Tibial nerve (tissue), 4 donors: ENCODE measurements at regions not wholly inside any gene's neighbourhood (a gene's known extent, or its start where the extent isn't known, plus 50 kb on each side); places are given as distances from the start of the nearest gene placed in this dataset.

Experiments used
- DNase-seq, 2 donors: peaks; one replicate each; pipeline ENCODE4 v3.0.0-alpha.2; 2019; ENCODE audit warnings: low spot score in 2 of 2
- H3K27ac ChIP-seq, 4 donors: fragments of 200-600 bp; sonication (generic) in 3 of 4; one replicate each; pipeline ENCODE4 v1.5.1; 2017 to 2019; ENCODE audit warnings: mild to moderate bottlenecking in 1 of 4
- H3K27me3 ChIP-seq, 2 donors: fragments of 200-600 bp; sonication (generic) in 1 of 2; one replicate each; pipeline versions ENCODE4 v1.5.1 to v1.6.0; 2017 to 2019
- H3K36me3 ChIP-seq, 3 donors: fragments of 200-600 bp; sonication (generic); one replicate each; pipeline ENCODE4 v1.5.1; 2018 to 2019
- H3K4me1 ChIP-seq, 4 donors: fragments of 200-600 bp; sonication (generic) in 3 of 4; one replicate each; pipeline ENCODE4 v1.5.1; 2017 to 2019
- H3K4me3 ChIP-seq, 4 donors: fragments of 200-600 bp; sonication (generic) in 3 of 4; one replicate each; pipeline ENCODE4 v1.5.1; 2017 to 2019; ENCODE audit warnings: mild to moderate bottlenecking in 1 of 4, moderate library complexity in 1 of 4
- H3K9me3 ChIP-seq, 4 donors: fragments of 200-600 bp; sonication (generic) in 3 of 4; one replicate each; pipeline ENCODE4 v1.5.1; 2017 to 2019
- EP300 ChIP-seq, 2 donors: sonication (generic); formaldehyde crosslinking; IDR thresholded peaks; one replicate each; pipeline ENCODE4 v1.6.1; 2017; ENCODE audit warnings: antibody characterized with exemption in 2 of 2, mild to moderate bottlenecking in 1 of 2
- POLR2A ChIP-seq, 2 donors: fragments of 450-650 bp; IDR thresholded peaks; one replicate each; pipeline ENCODE4 v1.6.1; 2017; ENCODE audit warnings: antibody characterized with exemption in 2 of 2, mild to moderate bottlenecking in 2 of 2, moderate library complexity in 2 of 2
- WGBS, 2 donors: methylation state at CpG; one replicate each; pipeline ENCODE4 v1.1.5; 2018; 5-methylcytosine and 5-hydroxymethylcytosine counted together
- TF ChIP-seq, protein P1 (sequence below), 5 experiments: fragments of 200-600 bp in 3 of 5; fragments of 450-650 bp in 2 of 5; sonication (generic) in 3 of 5; IDR thresholded peaks; one replicate each; pipeline ENCODE4 v1.5.1; 2016 to 2019; ENCODE audit warnings: antibody characterized with exemption in 5 of 5, mild to moderate bottlenecking in 3 of 5, moderate library complexity in 2 of 5

DNA sequence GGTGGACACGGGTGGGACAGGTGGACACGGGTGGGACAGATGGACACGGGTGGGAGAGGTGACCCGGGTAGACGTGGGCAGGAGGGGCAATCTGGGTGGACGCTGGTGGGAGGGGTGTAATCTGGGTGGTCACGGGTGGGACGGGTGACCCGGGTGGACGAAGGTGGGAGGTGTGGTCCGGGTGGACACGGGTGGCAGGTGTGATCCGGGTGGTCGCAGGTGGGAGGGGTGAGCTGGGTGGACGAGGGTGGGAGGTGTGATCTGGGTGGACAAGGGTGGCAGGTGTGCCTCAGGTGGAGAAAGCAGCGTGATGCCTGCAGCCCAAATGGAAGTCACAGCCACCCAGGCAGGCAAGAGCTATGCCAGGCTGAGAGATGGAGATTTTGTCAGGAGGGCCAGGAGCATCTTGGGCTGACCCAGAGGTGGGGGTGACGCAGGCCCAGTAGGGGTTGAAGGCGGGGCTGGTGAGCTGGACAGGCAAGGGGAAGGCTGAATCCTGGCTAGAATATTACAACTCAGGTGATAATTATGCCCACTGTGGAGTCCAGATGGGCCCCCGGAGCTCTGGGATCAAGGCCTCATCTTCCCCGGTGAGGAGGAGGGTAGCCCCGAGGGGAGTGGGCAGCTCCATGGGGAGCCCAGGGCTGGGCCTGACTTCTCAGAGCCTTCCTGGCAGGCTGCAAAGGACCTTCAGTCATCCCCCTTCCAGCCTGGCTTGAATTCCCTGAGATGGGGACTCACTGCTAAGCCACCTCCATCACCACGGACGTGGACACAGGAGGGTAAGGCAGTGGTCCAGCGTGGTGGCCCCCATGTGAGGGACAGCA, 100.0 kb downstream of the ADRA2C start:
- DNase-seq = no peak
- no peaks in the 10 kb centered on the region for H3K36me3 ChIP-seq
- peaks cover 0 to 3% (median 0%) of the 10 kb centered on the region in 4 donors for H3K4me1 ChIP-seq
- no peak overlapping the region for H3K4me3 ChIP-seq
- TF ChIP-seq, protein P1, sequence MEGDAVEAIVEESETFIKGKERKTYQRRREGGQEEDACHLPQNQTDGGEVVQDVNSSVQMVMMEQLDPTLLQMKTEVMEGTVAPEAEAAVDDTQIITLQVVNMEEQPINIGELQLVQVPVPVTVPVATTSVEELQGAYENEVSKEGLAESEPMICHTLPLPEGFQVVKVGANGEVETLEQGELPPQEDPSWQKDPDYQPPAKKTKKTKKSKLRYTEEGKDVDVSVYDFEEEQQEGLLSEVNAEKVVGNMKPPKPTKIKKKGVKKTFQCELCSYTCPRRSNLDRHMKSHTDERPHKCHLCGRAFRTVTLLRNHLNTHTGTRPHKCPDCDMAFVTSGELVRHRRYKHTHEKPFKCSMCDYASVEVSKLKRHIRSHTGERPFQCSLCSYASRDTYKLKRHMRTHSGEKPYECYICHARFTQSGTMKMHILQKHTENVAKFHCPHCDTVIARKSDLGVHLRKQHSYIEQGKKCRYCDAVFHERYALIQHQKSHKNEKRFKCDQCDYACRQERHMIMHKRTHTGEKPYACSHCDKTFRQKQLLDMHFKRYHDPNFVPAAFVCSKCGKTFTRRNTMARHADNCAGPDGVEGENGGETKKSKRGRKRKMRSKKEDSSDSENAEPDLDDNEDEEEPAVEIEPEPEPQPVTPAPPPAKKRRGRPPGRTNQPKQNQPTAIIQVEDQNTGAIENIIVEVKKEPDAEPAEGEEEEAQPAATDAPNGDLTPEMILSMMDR (IDR thresholded peaks at IDR 0.05) = no peak
- TF ChIP-seq POLR2A (IDR thresholded peaks at IDR 0.05) (no peak), EP300 (IDR thresholded peaks at IDR 0.05) (no peak)
- H3K9me3 ChIP-seq = no peaks in the 10 kb centered on the region
- no peak overlapping the region for H3K27ac ChIP-seq
- H3K27me3 ChIP-seq = peaks cover 0 to 59% of the 10 kb centered on the region in 2 donors
- WGBS, 2 donors = 85 to 91% methylated on average over 23 to 24 of the region's 24 CpGs

DNA sequence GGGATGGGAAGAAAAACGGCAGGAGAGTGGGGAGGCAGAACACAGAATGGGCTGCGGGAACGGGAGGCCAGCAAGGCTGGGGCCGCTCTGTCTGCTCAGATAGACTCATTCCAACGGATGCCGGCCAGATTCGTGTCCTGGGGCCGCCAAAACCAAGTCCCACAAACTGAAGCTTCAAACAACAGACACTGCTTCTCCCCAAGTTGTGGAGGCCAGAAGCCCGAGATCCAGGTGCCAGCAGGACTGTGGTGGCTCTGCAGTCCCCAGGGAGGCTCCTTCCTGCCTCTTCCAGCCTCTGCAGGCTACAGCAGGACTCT, 100.6 kb downstream of the ADRA2C start:
- no peak for DNase-seq

DNA sequence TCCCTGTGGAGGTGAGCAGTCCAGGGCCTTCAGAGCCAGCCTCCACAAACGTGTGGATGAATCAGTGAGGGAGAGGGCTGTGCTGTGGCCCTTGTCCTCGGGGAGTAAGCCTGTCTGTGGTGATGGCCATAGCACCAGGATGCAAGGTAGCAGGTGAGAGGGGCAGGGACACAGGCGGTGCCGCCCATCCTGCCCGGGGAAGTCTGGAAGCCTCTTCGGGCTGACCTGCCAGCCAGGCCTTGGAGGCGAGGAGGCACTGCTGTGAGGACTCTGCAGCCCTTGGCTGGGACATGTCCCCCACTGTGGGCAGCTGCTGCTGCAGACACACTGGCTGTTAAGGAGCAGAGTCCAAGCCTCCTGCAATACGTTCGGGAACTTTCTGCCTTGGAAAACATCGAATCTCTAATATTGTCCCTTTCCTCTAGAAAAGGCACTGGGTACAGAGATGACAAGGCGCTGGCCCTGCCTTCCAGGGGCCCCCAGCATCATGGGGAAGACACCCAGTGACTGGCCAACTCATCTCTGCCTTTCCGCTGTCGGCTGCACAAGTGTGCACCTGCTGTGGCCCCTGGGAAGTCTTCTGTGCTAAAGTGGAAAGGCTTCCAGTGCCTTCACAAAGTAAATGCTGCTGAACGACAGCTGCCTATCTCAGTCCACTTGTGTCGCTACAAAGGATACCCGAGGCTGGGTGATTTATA, 101.4 kb downstream of the ADRA2C start:
- Histone ChIP-seq H3K9me3 (no peaks in the 10 kb centered on the region), H3K4me1 (peaks cover 0 to 16% (median 0%) of the 10 kb centered on the region in 4 donors), H3K4me3 (no peak overlapping the region), H3K27ac (no peak overlapping the region), H3K36me3 (no peaks in the 10 kb centered on the region), H3K27me3 (peaks cover 0 to 64% of the 10 kb centered on the region in 2 donors)
- DNase-seq = no peak
- WGBS, 2 donors = 88 to 90% methylated on average over 15 to 16 of the region's 16 CpGs
- TF ChIP-seq POLR2A (IDR thresholded peaks at IDR 0.05) (no peak), EP300 (IDR thresholded peaks at IDR 0.05) (no peak)
- TF ChIP-seq, protein P1 (IDR thresholded peaks at IDR 0.05) = no peak

More for the DNA sequence above, 100.6 kb downstream of the ADRA2C start:
- 81 to 83% methylated on average over 7 to 9 of the region's 9 CpGs for WGBS, 2 donors
- Histone ChIP-seq H3K36me3 (no peaks in the 10 kb centered on the region), H3K4me1 (peaks cover 0 to 8% (median 0%) of the 10 kb centered on the region in 4 donors), H3K27ac (no peak overlapping the region), H3K27me3 (peaks cover 0 to 61% of the 10 kb centered on the region in 2 donors), H3K4me3 (no peak overlapping the region), H3K9me3 (no peaks in the 10 kb centered on the region)
- no peak for TF ChIP-seq POLR2A (IDR thresholded peaks at IDR 0.05)
- TF ChIP-seq, protein P1 (IDR thresholded peaks at IDR 0.05) = no peak
- TF ChIP-seq EP300 (IDR thresholded peaks at IDR 0.05) = no peak

DNA sequence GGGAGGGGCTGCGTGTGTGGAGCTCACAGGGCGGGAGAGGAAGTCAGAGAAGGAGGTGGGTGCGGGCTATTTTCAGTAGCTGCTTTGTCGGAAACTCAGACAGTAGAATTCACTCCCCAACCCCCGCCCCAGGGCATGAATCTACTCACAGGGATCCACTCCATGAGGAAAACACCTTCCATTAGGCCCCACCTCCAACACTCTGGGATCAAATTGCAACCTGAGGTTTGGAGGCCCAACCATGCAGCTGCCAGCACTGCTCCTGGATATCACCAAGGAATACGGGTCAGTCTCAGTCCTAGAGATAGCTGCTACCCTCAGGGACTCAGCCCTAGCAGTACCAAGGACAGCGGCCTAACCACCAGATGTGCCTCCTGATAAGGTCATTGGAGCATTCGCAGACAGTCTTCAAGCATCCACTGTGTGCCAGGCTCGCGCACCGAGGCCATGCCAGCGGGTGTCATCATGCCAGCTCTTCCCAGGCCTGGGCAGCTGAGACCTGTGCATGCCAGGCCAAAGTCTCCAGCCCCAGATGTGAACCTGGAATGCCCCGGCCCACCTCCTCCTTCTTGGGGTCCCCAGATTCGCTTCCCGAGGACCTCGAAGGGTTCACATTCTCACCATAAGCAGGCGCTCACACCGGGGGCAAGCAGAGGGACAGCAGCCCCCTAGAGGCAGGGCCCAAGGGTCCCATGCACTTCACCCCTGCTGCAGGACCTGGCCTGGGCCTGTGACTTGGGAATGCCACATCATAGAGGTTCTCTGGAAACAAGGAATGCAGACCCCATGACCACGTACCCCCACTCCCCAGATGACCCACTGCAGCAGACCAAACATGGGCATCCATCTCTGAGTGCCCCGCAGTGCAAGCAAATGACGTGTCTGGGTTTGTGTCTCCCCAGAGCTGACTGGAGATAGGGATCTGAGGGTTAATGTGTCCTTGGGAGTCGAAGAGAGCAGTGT, 102.3 kb downstream of the ADRA2C start:
- Histone ChIP-seq H3K4me3 (no peak overlapping the region), H3K9me3 (no peaks in the 10 kb centered on the region), H3K27ac (no peak overlapping the region), H3K4me1 (peaks cover 0 to 16% (median 0%) of the 10 kb centered on the region in 4 donors), H3K36me3 (no peaks in the 10 kb centered on the region), H3K27me3 (peaks cover 0 to 65% of the 10 kb centered on the region in 2 donors)
- no peak for DNase-seq
- WGBS, 2 donors = 76 to 79% methylated on average over 19 to 22 of the region's 22 CpGs
- TF ChIP-seq POLR2A (IDR thresholded peaks at IDR 0.05) (no peak), EP300 (IDR thresholded peaks at IDR 0.05) (no peak)
- TF ChIP-seq, protein P1 (IDR thresholded peaks at IDR 0.05) = no peak
